Choroid plexus epithelial cell (primary cell): ENCODE measurements at regions not wholly inside any gene's neighbourhood (a gene's known extent, or its start where the extent isn't known, plus 50 kb on each side); places are given as distances from the start of the nearest gene placed in this dataset.

ENCODE experiments used
- DNase-seq: peaks from one replicate; pipeline ENCODE4 v3.0.0-alpha.2; 2010; ENCODE audit warnings: low read depth
- H3K4me3 ChIP-seq: 2 replicates; pipeline ENCODE4 v1.5.1; 2011; ENCODE audit warnings: low read depth, mild to moderate bottlenecking, control low read depth, low read length, moderate library complexity
- TF ChIP-seq, protein P1 (sequence below): conservative IDR thresholded peaks from 2 replicates; pipeline ENCODE4 v1.5.1; 2011; ENCODE audit warnings: low read depth, mild to moderate bottlenecking, control low read depth, inconsistent platforms, low read length, moderate library complexity

DNA sequence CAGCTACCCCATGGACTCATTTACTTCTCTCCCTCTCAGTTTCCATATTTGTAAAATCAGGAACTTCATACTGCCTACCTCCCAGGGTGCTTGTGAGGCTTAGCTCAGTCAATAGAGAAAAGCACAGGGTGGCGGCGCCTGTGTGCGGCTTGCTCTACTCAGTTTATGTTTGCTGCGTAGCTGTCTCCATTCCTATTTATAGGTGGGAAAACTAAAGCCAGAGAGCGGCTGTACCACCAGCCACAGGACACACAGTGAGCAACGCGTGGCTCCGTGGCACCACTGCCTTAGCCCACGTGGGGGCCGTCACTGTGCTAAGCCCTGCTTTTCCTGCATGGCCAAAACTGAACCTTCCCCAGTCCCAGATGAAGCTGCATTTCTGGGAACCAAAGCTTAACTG is 292.4 kb downstream of the TEX29 start:
- no peak for DNase-seq
- H3K4me3 ChIP-seq, result no peak overlapping the region
- TF ChIP-seq, protein P1, sequence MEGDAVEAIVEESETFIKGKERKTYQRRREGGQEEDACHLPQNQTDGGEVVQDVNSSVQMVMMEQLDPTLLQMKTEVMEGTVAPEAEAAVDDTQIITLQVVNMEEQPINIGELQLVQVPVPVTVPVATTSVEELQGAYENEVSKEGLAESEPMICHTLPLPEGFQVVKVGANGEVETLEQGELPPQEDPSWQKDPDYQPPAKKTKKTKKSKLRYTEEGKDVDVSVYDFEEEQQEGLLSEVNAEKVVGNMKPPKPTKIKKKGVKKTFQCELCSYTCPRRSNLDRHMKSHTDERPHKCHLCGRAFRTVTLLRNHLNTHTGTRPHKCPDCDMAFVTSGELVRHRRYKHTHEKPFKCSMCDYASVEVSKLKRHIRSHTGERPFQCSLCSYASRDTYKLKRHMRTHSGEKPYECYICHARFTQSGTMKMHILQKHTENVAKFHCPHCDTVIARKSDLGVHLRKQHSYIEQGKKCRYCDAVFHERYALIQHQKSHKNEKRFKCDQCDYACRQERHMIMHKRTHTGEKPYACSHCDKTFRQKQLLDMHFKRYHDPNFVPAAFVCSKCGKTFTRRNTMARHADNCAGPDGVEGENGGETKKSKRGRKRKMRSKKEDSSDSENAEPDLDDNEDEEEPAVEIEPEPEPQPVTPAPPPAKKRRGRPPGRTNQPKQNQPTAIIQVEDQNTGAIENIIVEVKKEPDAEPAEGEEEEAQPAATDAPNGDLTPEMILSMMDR, result no peak

DNA sequence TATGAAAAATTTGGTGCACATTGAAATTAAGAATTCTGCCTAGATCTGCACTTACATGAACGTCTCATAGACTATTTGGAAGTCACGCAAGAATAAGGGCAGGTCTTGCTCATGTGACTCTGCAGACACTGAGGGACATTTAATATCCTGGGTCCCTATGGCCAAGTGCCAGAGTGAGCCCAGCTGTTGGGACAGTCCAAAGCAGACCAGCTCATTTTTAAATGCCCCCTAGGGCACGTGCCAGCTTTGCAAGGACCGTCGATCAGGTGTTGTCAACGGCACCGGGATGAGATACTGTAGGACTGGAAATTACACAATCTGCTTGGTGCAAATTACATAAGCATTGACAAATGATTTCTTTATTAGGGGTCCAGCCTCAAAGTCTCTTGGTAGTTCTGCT is 293.6 kb downstream of the TEX29 start:
- DNase-seq, result no peak
- H3K4me3 ChIP-seq, result no peak overlapping the region
- TF ChIP-seq, protein P1, result no peak

DNA sequence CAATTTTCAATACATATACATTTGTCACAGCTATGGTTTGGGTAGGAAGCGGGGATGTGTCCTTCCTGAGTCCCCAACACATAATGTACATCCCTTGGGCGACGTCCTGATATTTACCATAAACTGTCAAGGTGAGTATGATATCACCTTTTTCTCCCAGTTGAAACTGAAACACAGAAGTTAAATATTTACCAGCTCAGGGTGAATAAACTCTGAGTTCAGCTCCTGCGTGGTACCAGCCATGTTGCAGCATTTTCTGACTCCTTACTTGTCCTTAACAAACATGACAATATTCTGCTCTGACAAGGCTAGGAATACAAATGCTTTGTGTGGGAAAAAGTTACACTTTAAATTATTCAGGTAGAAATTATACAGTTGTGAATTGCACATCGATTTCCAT is 294.2 kb downstream of the TEX29 start:
- H3K4me3 ChIP-seq, result no peak overlapping the region
- TF ChIP-seq, protein P1, result no peak
- no peak for DNase-seq

DNA sequence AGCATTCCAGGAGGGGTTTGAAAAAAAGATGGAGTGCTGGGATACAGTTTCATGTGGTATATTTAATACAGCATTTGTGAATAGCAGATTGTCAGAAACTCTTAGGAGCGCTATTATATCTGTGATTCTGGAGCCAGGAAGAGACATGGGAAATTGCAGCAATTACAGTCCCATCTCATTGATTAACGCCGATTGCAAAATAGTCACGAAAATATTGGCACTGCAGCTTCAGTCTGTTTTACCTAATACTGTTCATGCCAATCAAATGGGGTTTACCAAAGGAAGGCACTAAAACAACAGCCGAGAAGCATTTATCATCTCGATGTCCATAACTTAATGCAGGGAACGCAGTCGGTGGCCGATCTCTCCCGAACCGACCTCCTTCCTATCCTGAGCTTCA is 295.8 kb downstream of the TEX29 start:
- H3K4me3 ChIP-seq, result no peak overlapping the region
- DNase-seq, result no peak
- TF ChIP-seq, protein P1, result no peak

DNA sequence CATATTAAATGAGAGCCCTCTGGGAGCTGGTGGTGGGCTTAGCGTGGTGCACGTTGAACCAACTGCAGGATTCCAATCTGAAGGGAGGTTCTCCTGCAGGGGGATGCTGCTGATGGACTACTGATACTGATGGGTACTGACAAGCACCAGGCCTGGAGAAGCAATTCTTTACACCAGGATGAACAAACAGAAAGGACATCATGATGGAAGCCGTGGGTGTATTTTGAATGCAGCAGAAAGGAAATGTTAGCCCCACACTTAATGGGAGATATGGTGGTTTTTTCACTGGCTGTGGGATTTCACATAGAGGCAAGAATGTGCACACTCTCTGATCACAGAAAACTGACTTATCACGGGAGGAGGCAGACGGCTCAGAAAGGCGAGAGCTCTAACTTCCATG is 299.7 kb downstream of the TEX29 start:
- no peak overlapping the region for H3K4me3 ChIP-seq

DNA sequence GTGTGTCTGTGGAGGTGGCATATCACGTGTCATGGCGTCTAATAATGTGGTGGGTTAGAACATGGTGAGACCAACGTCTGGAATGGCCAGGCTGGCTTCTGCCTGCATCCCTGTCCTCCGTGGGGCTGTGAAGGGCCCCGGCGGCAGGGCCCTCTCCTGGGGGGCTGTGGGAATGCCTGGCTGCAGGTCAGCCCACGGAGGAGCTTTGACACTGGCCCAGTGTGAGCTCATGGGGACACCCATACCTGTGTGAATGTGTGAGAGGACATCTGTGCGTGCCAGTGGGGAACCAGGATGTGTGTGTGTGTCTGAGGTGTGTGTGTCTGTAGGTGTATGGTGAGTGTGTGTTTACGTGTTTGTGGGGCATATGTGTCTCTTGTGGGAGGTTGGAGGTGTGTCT is 300.1 kb downstream of the TEX29 start:
- TF ChIP-seq, protein P1, result no peak
- DNase-seq, result no peak
- H3K4me3 ChIP-seq, result no peak overlapping the region

More for the DNA sequence above, 299.7 kb downstream of the TEX29 start:
- DNase-seq, result no peak
- TF ChIP-seq, protein P1, result no peak

DNA sequence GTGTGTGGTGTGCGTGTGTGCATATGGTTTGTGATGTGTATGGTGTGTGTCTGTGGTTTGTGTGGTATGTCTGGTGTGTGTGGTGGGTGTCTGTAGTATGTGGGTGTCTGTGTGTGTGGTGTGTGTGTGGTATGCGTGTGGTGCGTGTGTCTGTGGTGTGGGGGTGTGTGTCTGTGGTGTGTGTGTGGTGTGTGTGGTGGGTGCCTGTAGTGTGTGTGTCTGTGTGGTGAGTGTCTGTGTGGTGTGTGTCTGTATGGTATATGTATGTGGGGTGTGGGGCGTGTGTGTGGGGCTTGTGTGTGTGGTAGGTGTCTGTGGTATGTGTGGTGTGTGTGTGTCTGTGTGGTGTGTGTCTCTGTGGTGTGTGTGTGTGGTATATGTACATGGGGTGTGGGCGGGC is 300.7 kb downstream of the TEX29 start:
- H3K4me3 ChIP-seq, result no peak overlapping the region
- TF ChIP-seq, protein P1, result no peak
- DNase-seq, result no peak
